ENCODE measurements at regions not wholly inside any gene's neighbourhood (a gene's known extent, or its start where the extent isn't known, plus 50 kb on each side); places are given as distances from the start of the nearest gene placed in this dataset.
"Not testable (repeated sequence)": the region's sequence is repeated elsewhere in the genome, so short reads cannot be mapped to it uniquely, and the experiment has no call there.

GRCh38 chr5:102589661-102590060 is 90.9 kb upstream of the SLCO6A1 start:
- Histone ChIP-seq H3K4me2 (ENCODE audit: low read length) (no peak overlapping the region), H3K9me3 (ENCODE audit: insufficient read depth, low read depth, low read length) (no peaks in the 10 kb centered on the region), H3K79me2 (ENCODE audit: insufficient read depth, low read length) (no peaks in the 10 kb centered on the region), H2AFZ (ENCODE audit: low read depth, low read length) (no peak overlapping the region), H3K4me1 (ENCODE audit: insufficient read depth, low read length) (no peaks in the 10 kb centered on the region), H3K4me3 (ENCODE audit: insufficient read depth, low read depth, low read length) (no peak overlapping the region), H3K27me3 (ENCODE audit: insufficient read depth, low read length) (no peaks in the 10 kb centered on the region), H4K20me1 (ENCODE audit: insufficient read depth, low read length) (no peaks in the 10 kb centered on the region), H3K27ac (ENCODE audit: low read depth, low read length) (no peak overlapping the region), H3K36me3 (ENCODE audit: insufficient read depth, low read length) (no peaks in the 10 kb centered on the region), H3K9ac (ENCODE audit: low read length) (no peak overlapping the region)
- no peak overlapping the region for H3K27ac Mint-ChIP-seq (ENCODE audit: unreplicated experiment)
- FAIRE-seq: peak; percentile 20
- no peaks in the 10 kb centered on the region for H3K4me1 Mint-ChIP-seq (ENCODE audit: low read depth, unreplicated experiment)
- H3K36me3 Mint-ChIP-seq (ENCODE audit: low read depth, unreplicated experiment): no peaks in the 10 kb centered on the region
- no peaks in the 10 kb centered on the region for H3K27me3 Mint-ChIP-seq (ENCODE audit: low read depth, unreplicated experiment)
- no peak for TF ChIP-seq EZH2 (IDR thresholded peaks at IDR 0.05; ENCODE audit: insufficient read depth, low read length)
- no peak for TF ChIP-seq CTCF (IDR thresholded peaks at IDR 0.05; ENCODE audit: insufficient read depth, low read depth, low read length)
- no peak overlapping the region for H3K4me3 Mint-ChIP-seq (ENCODE audit: unreplicated experiment)
- peaks cover 3% of the 10 kb centered on the region for H3K9me3 Mint-ChIP-seq (ENCODE audit: unreplicated experiment)
- DNase-seq (ENCODE audit: low read depth): no peak

- Mint-ChIP-seq H3K4me1 (ENCODE audit: low read depth, unreplicated experiment) (peaks cover 2% of the 10 kb centered on the region), H3K27me3 (ENCODE audit: low read depth, unreplicated experiment) (no peaks in the 10 kb centered on the region), H3K4me3 (ENCODE audit: unreplicated experiment) (no peak overlapping the region), H3K36me3 (ENCODE audit: low read depth, unreplicated experiment) (no peaks in the 10 kb centered on the region), H3K27ac (ENCODE audit: unreplicated experiment) (no peak overlapping the region), H3K9me3 (ENCODE audit: unreplicated experiment) (peaks cover 3% of the 10 kb centered on the region)
- no peak for TF ChIP-seq CTCF (IDR thresholded peaks at IDR 0.05; ENCODE audit: insufficient read depth, low read depth, low read length)
- TF ChIP-seq EZH2 (IDR thresholded peaks at IDR 0.05; ENCODE audit: insufficient read depth, low read length): no peak
- H3K4me1 ChIP-seq (ENCODE audit: insufficient read depth, low read length): no peaks in the 10 kb centered on the region
- H3K79me2 ChIP-seq (ENCODE audit: insufficient read depth, low read length): no peaks in the 10 kb centered on the region
- H3K9me3 ChIP-seq (ENCODE audit: insufficient read depth, low read depth, low read length): no peaks in the 10 kb centered on the region
- no peak overlapping the region for H3K4me2 ChIP-seq (ENCODE audit: low read length)
- H4K20me1 ChIP-seq (ENCODE audit: insufficient read depth, low read length): no peaks in the 10 kb centered on the region
- H3K9ac ChIP-seq (ENCODE audit: low read length): no peak overlapping the region
- no peaks in the 10 kb centered on the region for H3K36me3 ChIP-seq (ENCODE audit: insufficient read depth, low read length)
- no peaks in the 10 kb centered on the region for H3K27me3 ChIP-seq (ENCODE audit: insufficient read depth, low read length)
- DNase-seq (ENCODE audit: low read depth): no peak
- no peak overlapping the region for H2AFZ ChIP-seq (ENCODE audit: low read depth, low read length)
- FAIRE-seq: no peak
- H3K27ac ChIP-seq (ENCODE audit: low read depth, low read length): no peak overlapping the region
- H3K4me3 ChIP-seq (ENCODE audit: insufficient read depth, low read depth, low read length): no peak overlapping the region
Observed at GRCh38 chr5:102590467-102590866, 91.7 kb upstream of the SLCO6A1 start.

GRCh38 chr5:102591650-102592049 is 92.8 kb upstream of the SLCO6A1 start:
- Histone ChIP-seq H3K9me3 (ENCODE audit: insufficient read depth, low read depth, low read length) (no peaks in the 10 kb centered on the region), H3K9ac (ENCODE audit: low read length) (no peak overlapping the region), H3K27ac (ENCODE audit: low read depth, low read length) (no peak overlapping the region), H4K20me1 (ENCODE audit: insufficient read depth, low read length) (no peaks in the 10 kb centered on the region), H2AFZ (ENCODE audit: low read depth, low read length) (no peak overlapping the region), H3K4me1 (ENCODE audit: insufficient read depth, low read length) (no peaks in the 10 kb centered on the region), H3K4me2 (ENCODE audit: low read length) (no peak overlapping the region), H3K4me3 (ENCODE audit: insufficient read depth, low read depth, low read length) (no peak overlapping the region), H3K27me3 (ENCODE audit: insufficient read depth, low read length) (no peaks in the 10 kb centered on the region), H3K36me3 (ENCODE audit: insufficient read depth, low read length) (no peaks in the 10 kb centered on the region), H3K79me2 (ENCODE audit: insufficient read depth, low read length) (no peaks in the 10 kb centered on the region)
- peaks cover 3% of the 10 kb centered on the region for H3K9me3 Mint-ChIP-seq (ENCODE audit: unreplicated experiment)
- no peak for FAIRE-seq
- H3K27me3 Mint-ChIP-seq (ENCODE audit: low read depth, unreplicated experiment): no peaks in the 10 kb centered on the region
- H3K4me3 Mint-ChIP-seq (ENCODE audit: unreplicated experiment): no peak overlapping the region
- H3K27ac Mint-ChIP-seq (ENCODE audit: unreplicated experiment): no peak overlapping the region
- DNase-seq (ENCODE audit: low read depth): no peak
- no peaks in the 10 kb centered on the region for H3K36me3 Mint-ChIP-seq (ENCODE audit: low read depth, unreplicated experiment)
- peaks cover 7% of the 10 kb centered on the region for H3K4me1 Mint-ChIP-seq (ENCODE audit: low read depth, unreplicated experiment)
- no peak for TF ChIP-seq EZH2 (IDR thresholded peaks at IDR 0.05; ENCODE audit: insufficient read depth, low read length)
- no peak for TF ChIP-seq CTCF (IDR thresholded peaks at IDR 0.05; ENCODE audit: insufficient read depth, low read depth, low read length)

GRCh38 chr5:102592586-102592985 is 93.8 kb upstream of the SLCO6A1 start:
- not testable (repeated sequence) for FAIRE-seq; H3K9ac ChIP-seq (ENCODE audit: low read length); H3K4me3 ChIP-seq (ENCODE audit: insufficient read depth, low read depth, low read length); H2AFZ ChIP-seq (ENCODE audit: low read depth, low read length); H3K4me2 ChIP-seq (ENCODE audit: low read length); H3K27me3 ChIP-seq (ENCODE audit: insufficient read depth, low read length); H3K36me3 Mint-ChIP-seq (ENCODE audit: low read depth, unreplicated experiment); H3K27me3 Mint-ChIP-seq (ENCODE audit: low read depth, unreplicated experiment); H3K36me3 ChIP-seq (ENCODE audit: insufficient read depth, low read length); H3K9me3 ChIP-seq (ENCODE audit: insufficient read depth, low read depth, low read length); H3K4me3 Mint-ChIP-seq (ENCODE audit: unreplicated experiment); H4K20me1 ChIP-seq (ENCODE audit: insufficient read depth, low read length); H3K9me3 Mint-ChIP-seq (ENCODE audit: unreplicated experiment); H3K79me2 ChIP-seq (ENCODE audit: insufficient read depth, low read length); H3K27ac Mint-ChIP-seq (ENCODE audit: unreplicated experiment); H3K4me1 ChIP-seq (ENCODE audit: insufficient read depth, low read length); DNase-seq (ENCODE audit: low read depth); H3K27ac ChIP-seq (ENCODE audit: low read depth, low read length)
- peaks cover 12% of the 10 kb centered on the region for H3K4me1 Mint-ChIP-seq (ENCODE audit: low read depth, unreplicated experiment)
